ENCODE measurements at regions not wholly inside any gene's neighbourhood (a gene's known extent, or its start where the extent isn't known, plus 50 kb on each side); places are given as distances from the start of the nearest gene placed in this dataset.
A peak's percentile ranks its signal among the peaks of the same experiment; 100 is the strongest.

DNA sequence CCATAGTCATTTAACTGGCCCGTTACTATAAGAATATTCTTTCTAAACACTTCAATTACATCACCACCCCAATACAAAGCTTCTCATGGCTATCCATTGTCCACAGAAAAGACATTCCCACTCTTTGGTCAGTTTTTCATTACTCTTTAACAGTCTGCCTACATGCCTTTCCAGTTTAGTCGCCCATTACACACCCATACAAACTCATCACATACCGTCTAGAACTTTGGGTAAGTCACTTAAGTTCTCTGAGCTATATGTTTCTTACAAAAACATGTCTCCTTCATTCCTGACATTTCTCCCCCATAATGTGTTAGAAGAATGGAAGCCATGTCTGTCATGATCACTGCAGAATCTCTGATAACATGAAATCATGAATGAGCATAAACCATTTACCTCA is 108.2 kb upstream of the STK17B start:
- DNase-seq = no peak

GRCh38 chr2:196284144-196284844 is 112.9 kb upstream of the STK17B start:
- DNase-seq = peak; percentile 71

DNA sequence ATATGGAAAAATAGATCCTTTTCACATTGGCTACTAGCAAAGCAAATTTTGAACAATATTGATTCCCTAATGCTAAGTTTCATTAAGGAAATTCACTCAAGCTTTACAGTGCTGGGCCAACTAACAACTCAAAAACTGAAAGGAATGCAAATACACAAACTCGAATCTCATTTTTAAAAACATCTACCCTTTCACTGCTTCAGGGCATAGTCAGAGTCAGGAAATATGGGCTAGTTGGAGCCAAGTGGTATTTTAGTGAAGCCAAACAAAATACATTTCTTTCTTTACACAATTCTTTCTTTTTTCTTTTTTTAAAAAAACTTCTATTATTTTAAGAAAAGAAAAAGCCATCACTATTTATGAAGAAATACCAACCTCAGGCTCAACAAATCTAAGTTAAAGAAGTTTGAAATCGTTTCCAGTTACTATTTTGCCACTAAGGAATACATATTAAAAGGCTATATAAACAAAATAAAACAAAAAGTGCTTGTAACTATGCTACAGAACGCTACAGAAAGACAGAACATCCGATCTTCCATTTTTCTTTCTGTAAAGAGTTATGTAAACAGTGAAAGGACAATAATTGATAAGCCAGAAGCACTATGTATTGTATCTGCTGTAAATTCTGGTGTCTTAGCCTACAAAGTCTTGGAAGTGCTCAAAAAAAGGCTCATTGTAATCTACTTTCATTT is 113.6 kb upstream of the STK17B start:
- DNase-seq = no peak

GRCh38 chr2:196286821-196287220 is 115.4 kb upstream of the STK17B start:
- no peak for DNase-seq

- no peak for DNase-seq
Observed at GRCh38 chr2:196287523-196287922, 116.1 kb upstream of the STK17B start.

GRCh38 chr2:196288006-196288538 is 116.7 kb upstream of the STK17B start:
- DNase-seq = no peak

- DNase-seq = no peak
Observed at GRCh38 chr2:196289000-196289399, 117.6 kb upstream of the STK17B start.

DNA sequence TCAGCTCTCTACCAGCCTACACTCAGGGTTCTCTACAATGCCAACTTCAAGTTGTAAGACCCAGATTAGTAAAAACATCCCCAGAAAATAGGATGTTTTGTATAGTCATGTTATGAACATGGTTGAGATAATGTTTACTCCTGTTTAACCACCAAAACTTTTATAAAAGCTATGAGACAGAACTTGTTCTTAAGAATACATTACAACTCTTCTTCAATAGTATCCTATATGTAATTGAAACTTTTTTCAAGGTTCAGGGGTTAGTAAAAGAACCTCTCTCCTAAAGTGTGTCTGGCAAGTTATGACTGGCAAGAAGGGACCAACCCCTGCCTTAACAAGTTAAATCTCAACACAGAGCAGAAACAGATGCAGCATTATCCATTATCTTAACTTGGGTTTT is 118.8 kb upstream of the STK17B start:
- no peak for DNase-seq

DNA sequence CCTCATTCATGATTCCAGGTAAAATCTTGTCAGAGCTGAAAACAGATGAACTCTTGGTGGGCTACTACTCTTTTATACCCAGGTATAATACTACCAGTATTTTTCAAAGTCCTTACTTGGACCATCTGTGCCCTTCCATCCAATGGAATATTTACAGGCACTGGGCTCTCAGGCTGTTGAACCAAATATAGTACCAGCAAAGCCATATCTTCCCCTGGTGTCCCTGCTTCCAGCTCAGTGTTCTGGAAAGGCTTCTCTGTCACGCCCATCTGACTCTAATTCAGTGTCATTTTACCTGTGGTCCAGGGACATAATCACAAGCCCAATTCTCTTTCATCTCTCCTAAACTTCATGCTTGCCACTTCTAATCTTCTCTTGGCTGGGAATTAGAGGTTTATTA is 119.2 kb upstream of the STK17B start:
- DNase-seq = no peak

DNA sequence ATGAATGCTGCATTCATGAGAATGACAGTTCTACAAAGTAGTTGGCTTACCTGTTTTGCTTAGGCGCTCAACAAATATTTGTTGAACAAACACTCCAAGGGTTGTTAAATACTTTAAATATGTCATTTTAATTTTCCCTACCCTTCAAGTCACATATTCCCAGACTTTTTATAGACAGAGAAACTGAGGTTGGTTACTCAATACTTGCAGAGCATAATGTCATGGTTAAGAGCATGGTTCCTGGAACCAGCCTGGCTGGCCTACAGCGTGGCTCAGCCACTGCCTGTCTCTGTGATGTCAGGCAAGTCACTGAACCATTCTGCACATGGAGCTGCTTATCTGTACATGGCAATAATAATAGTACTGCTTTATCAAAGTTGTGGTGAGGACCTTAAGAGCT is 120.0 kb upstream of the STK17B start:
- DNase-seq = no peak

GRCh38 chr2:196291873-196292800 is 120.8 kb upstream of the STK17B start:
- DNase-seq = no peak

GRCh38 chr2:196293751-196294515 is 122.6 kb upstream of the STK17B start:
- DNase-seq = peak; percentile 75

GRCh38 chr2:196294516-196294909 is 123.1 kb upstream of the STK17B start:
- DNase-seq = no peak

DNA sequence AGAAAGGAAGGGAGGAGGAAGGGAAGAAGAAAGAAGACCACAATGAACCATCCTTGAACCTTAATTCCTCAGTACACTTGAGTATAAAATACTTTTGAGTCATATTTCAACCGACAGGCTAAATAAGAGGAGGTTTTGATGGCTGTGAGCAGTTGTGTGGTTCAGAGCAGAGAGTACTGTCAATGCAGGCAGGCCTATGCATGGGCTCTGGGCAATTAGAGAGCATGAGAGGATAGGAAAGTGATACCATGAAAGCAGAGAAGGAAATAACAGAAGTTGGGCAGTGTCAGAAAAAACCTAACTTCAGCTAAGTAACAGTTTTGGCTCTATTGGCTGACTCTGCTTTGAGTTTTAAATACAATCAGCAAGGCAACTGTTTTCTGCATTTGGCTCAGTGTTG is 123.6 kb upstream of the STK17B start:
- no peak for DNase-seq

GRCh38 chr2:196298106-196298723 is 126.8 kb upstream of the STK17B start:
- DNase-seq = peak; percentile 59

GRCh38 chr2:196307775-196308305 is 136.5 kb upstream of the STK17B start:
- DNase-seq = no peak

GRCh38 chr2:196309691-196310090 is 138.3 kb upstream of the STK17B start:
- DNase-seq = no peak

- no peak for DNase-seq
Observed at GRCh38 chr2:196314157-196314556, 142.8 kb upstream of the STK17B start.

DNA sequence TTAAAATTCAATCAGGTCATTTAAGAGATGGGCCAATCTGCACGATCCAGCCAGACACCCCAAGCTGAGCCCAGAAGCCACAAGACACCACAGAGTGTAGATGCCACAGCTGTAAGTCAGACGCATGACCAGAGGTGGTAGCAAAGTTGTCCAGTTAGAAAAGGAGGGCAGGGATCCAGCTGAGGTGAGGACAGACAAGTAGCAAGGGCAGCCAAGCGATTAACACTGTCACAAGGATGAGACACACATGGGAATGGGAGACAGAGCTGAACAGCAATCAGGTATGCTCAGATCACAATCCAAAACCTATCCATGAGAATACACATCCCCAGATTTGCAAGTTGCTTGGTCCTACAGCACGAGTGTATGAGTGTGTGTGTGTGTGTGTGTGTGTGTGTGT is 143.4 kb upstream of the STK17B start:
- no peak for DNase-seq

DNA sequence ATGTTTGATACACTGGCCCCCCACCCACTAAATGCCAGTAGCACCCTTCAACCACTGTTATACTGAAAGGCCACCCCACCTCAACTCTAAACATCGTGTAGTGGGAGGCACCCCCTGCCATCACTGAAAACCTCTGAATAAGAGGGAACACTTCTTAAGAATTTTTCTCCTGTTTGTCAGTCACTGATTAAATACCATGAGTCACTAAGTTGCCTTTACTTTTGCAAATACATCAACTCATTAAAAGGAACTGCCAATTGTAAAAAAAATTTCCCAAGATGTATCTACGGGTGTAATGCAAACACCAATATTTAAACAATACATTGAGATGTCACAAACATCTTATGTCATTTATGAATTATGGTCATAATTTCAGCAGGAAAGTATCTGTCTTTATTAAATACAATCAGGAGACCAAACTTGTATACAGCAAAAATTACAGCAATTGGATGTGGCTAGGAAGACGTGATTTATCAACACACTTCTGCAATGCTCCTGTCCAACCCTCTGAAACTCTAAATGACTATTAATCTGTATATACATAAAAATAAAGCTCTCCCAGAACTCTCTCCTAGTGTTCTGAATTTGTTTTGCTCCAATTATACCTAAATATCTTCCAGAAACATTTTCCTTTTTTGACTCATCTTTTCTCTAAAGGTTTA is 144.1 kb upstream of the STK17B start:
- DNase-seq = peak; percentile 23

- no peak for DNase-seq
Observed at GRCh38 chr2:196316050-196316430, 144.7 kb upstream of the STK17B start.
